ENCODE measurements at regions not wholly inside any gene's neighbourhood (a gene's known extent, or its start where the extent isn't known, plus 50 kb on each side); places are given as distances from the start of the nearest gene placed in this dataset.

DNA sequence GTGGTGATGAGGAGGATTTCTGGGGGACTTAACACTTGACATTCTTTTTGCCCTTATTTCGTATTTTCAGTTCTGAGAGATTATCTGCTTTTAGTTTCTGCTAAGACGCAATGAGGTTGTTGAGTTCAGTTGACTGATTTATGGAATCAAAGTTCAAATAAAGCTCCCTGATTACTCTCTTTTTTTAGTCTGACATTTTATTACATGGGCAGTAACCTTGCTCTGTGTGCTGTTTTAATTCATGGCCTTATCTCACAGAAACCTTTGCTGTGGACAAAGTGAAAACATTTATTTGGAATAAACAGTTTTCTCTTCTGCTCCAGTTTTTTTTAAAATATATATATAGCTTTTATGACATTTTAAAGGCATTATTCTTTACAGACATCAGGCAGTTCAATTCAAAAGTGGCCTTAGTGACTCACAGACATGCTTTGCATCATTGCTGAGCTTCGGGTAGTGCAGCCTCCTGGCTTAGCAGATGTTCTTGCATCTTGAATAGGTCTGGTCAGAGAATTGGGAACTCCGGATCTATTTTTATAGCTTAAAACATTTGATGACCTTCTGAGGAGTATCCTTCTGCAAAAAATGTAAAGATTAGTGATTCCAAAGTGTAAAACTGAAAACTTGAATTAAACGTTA is 162.9 kb downstream of the FAM170A start:
- TF ChIP-seq, protein P1, sequence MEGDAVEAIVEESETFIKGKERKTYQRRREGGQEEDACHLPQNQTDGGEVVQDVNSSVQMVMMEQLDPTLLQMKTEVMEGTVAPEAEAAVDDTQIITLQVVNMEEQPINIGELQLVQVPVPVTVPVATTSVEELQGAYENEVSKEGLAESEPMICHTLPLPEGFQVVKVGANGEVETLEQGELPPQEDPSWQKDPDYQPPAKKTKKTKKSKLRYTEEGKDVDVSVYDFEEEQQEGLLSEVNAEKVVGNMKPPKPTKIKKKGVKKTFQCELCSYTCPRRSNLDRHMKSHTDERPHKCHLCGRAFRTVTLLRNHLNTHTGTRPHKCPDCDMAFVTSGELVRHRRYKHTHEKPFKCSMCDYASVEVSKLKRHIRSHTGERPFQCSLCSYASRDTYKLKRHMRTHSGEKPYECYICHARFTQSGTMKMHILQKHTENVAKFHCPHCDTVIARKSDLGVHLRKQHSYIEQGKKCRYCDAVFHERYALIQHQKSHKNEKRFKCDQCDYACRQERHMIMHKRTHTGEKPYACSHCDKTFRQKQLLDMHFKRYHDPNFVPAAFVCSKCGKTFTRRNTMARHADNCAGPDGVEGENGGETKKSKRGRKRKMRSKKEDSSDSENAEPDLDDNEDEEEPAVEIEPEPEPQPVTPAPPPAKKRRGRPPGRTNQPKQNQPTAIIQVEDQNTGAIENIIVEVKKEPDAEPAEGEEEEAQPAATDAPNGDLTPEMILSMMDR (conservative IDR thresholded peaks at IDR 0.05), result no peak
- no peak for TF ChIP-seq ZFX (IDR thresholded peaks at IDR 0.05)

All from C4-2B (cell line).